ENCODE measurements at regions not wholly inside any gene's neighbourhood (a gene's known extent, or its start where the extent isn't known, plus 50 kb on each side); places are given as distances from the start of the nearest gene placed in this dataset.
A peak's percentile ranks its signal among the peaks of the same experiment; 100 is the strongest.
"Not testable (repeated sequence)": the region's sequence is repeated elsewhere in the genome, so short reads cannot be mapped to it uniquely, and the experiment has no call there.

DNA sequence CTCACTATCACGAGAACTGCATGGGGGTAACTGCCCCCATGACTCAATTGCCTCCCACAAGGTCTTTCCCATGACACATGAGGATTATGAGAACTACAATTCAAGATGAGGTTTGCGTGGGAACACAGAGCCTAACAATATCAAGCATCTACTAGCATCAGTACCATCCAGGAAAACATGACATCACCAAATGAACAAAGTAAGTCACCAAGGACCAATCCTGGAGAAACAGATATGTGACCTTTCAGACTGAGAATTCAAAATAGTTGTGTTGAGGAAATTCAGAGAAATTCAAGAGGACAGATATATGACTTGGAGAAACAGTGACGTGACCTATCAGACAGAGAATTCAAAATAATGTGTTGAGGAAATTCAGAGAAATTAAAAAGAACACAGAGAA, 65.8 kb upstream of the TMTC2 start:
- WGBS, 2 experiments, result 86 to 91% methylated on average over 3 of the region's 3 CpGs
- Histone ChIP-seq H3K27ac (ENCODE audit: insufficient read depth, low read depth, low read length, poor library complexity, severe bottlenecking) (no peak overlapping the region), H3K4me3 (ENCODE audit: insufficient read depth, low read depth, low read length) (no peak overlapping the region), H3K9me3 (ENCODE audit: control insufficient read depth, low read length) (no peaks in the 10 kb centered on the region), H3K4me1 (ENCODE audit: control insufficient read depth, insufficient read depth, low read length) (no peaks in the 10 kb centered on the region), H3K27me3 (ENCODE audit: control insufficient read depth, insufficient read depth, low read length, poor library complexity, severe bottlenecking) (no peaks in the 10 kb centered on the region), H3K36me3 (ENCODE audit: control insufficient read depth, insufficient read depth, low read length) (no peaks in the 10 kb centered on the region)

GRCh38 chr12:82625523-82625922, 61.2 kb upstream of the TMTC2 start:
- Histone ChIP-seq H3K9me3 (ENCODE audit: control insufficient read depth, low read length) (no peaks in the 10 kb centered on the region), H3K27ac (ENCODE audit: insufficient read depth, low read depth, low read length, poor library complexity, severe bottlenecking) (peak overlapping the region; percentile 62), H3K4me1 (ENCODE audit: control insufficient read depth, insufficient read depth, low read length) (no peaks in the 10 kb centered on the region), H3K27me3 (ENCODE audit: control insufficient read depth, insufficient read depth, low read length, poor library complexity, severe bottlenecking) (no peaks in the 10 kb centered on the region), H3K36me3 (ENCODE audit: control insufficient read depth, insufficient read depth, low read length) (no peaks in the 10 kb centered on the region), H3K4me3 (ENCODE audit: insufficient read depth, low read depth, low read length) (no peak overlapping the region)
- WGBS, 2 experiments, result 22 to 35% methylated on average over 3 of the region's 3 CpGs

- no peaks in the 10 kb centered on the region for H3K36me3 ChIP-seq (ENCODE audit: control insufficient read depth, insufficient read depth, low read length)
- no peak overlapping the region for H3K27ac ChIP-seq (ENCODE audit: insufficient read depth, low read depth, low read length, poor library complexity, severe bottlenecking)
- H3K9me3 ChIP-seq (ENCODE audit: control insufficient read depth, low read length), result no peaks in the 10 kb centered on the region
- H3K4me1 ChIP-seq (ENCODE audit: control insufficient read depth, insufficient read depth, low read length), result no peaks in the 10 kb centered on the region
- H3K27me3 ChIP-seq (ENCODE audit: control insufficient read depth, insufficient read depth, low read length, poor library complexity, severe bottlenecking), result no peaks in the 10 kb centered on the region
- H3K4me3 ChIP-seq (ENCODE audit: insufficient read depth, low read depth, low read length), result no peak overlapping the region
- WGBS, 2 experiments, result 68 to 76% methylated on average over 6 to 7 of the region's 7 CpGs
These were observed 58.9 kb upstream of the TMTC2 start for GRCh38 chr12:82627799-82628198.

DNA sequence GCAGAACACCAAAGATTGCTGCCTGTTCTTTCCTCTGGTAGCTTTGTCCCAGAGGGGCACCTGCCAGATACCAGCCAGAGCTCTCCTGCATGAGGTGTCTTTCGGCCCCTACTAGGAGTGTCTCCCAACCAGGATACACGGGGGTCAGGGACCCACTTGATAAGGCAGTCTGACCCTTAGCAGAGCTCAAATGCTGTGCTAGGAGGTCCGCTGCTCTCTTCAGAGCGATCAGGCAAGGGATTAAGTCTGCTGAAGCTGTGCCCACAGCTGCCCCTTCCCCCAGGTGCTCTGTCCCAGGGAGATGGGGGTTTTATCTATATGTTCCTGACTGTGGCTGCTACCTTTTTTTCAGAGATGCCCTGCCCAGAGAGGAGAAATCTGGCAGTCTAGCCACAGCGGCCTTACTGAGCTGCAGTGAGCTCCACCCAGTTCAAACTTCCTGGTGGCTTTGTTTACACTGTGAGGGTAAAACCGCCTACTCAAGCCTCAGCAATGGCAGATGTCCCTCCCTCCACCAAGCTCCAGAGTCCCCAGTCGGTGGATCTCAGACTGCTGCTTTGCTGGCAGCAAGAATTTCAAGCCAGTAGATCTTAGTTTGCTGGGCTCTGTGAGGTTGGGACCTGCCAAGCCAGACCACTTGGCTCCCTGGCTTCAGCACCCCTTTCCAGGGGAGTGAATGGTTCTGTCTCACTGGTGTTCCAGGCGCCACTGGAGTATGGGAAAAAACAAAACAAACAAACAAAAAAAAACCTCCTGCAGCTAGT, 52.0 kb upstream of the TMTC2 start:
- H3K27ac ChIP-seq (ENCODE audit: insufficient read depth, low read depth, low read length, poor library complexity, severe bottlenecking); H3K4me3 ChIP-seq (ENCODE audit: insufficient read depth, low read depth, low read length); H3K36me3 ChIP-seq (ENCODE audit: control insufficient read depth, insufficient read depth, low read length); H3K4me1 ChIP-seq (ENCODE audit: control insufficient read depth, insufficient read depth, low read length); H3K9me3 ChIP-seq (ENCODE audit: control insufficient read depth, low read length); H3K27me3 ChIP-seq (ENCODE audit: control insufficient read depth, insufficient read depth, low read length, poor library complexity, severe bottlenecking): not testable (repeated sequence)
- WGBS, 2 experiments, result 85 to 90% methylated on average over 7 to 8 of the region's 8 CpGs

DNA sequence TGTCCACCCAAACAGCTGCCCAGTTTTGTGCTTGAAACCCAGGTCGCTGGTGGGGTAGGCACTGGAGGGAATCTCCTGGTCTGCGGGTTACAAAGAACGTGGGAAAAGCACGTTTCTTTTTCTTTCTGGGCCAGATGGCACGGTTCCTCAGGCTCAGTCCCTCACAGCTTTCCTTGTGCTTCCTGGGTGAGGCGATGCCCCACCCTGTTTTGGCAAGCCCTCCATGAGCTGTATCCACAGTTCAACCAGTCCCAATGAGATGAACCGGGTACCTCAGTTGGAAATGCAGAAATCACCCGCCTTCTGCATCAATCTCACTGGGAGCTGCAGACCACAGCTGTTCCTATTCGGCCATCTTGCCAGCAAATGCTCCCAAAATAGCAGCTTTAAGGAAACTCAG, 51.4 kb upstream of the TMTC2 start:
- Histone ChIP-seq H3K4me3 (ENCODE audit: insufficient read depth, low read depth, low read length) (no peak overlapping the region), H3K4me1 (ENCODE audit: control insufficient read depth, insufficient read depth, low read length) (no peaks in the 10 kb centered on the region), H3K27ac (ENCODE audit: insufficient read depth, low read depth, low read length, poor library complexity, severe bottlenecking) (no peak overlapping the region), H3K36me3 (ENCODE audit: control insufficient read depth, insufficient read depth, low read length) (no peaks in the 10 kb centered on the region), H3K27me3 (ENCODE audit: control insufficient read depth, insufficient read depth, low read length, poor library complexity, severe bottlenecking) (no peaks in the 10 kb centered on the region), H3K9me3 (ENCODE audit: control insufficient read depth, low read length) (no peaks in the 10 kb centered on the region)
- 95% methylated on average over 9 of the region's 9 CpGs for WGBS, 2 experiments
